ENCODE measurements at regions not wholly inside any gene's neighbourhood (a gene's known extent, or its start where the extent isn't known, plus 50 kb on each side); places are given as distances from the start of the nearest gene placed in this dataset.

- TF ChIP-seq, protein P1, sequence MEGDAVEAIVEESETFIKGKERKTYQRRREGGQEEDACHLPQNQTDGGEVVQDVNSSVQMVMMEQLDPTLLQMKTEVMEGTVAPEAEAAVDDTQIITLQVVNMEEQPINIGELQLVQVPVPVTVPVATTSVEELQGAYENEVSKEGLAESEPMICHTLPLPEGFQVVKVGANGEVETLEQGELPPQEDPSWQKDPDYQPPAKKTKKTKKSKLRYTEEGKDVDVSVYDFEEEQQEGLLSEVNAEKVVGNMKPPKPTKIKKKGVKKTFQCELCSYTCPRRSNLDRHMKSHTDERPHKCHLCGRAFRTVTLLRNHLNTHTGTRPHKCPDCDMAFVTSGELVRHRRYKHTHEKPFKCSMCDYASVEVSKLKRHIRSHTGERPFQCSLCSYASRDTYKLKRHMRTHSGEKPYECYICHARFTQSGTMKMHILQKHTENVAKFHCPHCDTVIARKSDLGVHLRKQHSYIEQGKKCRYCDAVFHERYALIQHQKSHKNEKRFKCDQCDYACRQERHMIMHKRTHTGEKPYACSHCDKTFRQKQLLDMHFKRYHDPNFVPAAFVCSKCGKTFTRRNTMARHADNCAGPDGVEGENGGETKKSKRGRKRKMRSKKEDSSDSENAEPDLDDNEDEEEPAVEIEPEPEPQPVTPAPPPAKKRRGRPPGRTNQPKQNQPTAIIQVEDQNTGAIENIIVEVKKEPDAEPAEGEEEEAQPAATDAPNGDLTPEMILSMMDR (IDR thresholded peaks at IDR 0.05), result no peak
- TF ChIP-seq POLR2A (IDR thresholded peaks at IDR 0.05), result no peak
- no peak for TF ChIP-seq EP300 (IDR thresholded peaks at IDR 0.05)
Measured at GRCh38 chr21:15508554-15508953, 221.2 kb upstream of the USP25 start.

Measured in suprapubic skin (tissue), 3 donors.